ENCODE measurements at regions not wholly inside any gene's neighbourhood (a gene's known extent, or its start where the extent isn't known, plus 50 kb on each side); places are given as distances from the start of the nearest gene placed in this dataset.

- H2AK5ac ChIP-seq (ENCODE audit: low read depth, low read length) = no peak overlapping the region
- H3K9ac ChIP-seq (ENCODE audit: low read depth, low read length) = no peak overlapping the region
- no peak overlapping the region for H3K4me3 ChIP-seq (ENCODE audit: insufficient read depth, low read depth, low read length)
- H3K4me1 ChIP-seq (ENCODE audit: control insufficient read depth, insufficient read depth, low read length) = no peaks in the 10 kb centered on the region
- H2BK20ac ChIP-seq (ENCODE audit: low read depth, low read length) = no peak overlapping the region
- DNase-seq = no peak
- intact Hi-C loops (cut with micrococcal nuclease) = loop anchor here (10.0 kb wide), 1 partner anchor 186 kb away; no protein-coding TSS in a partner anchor
- H3K18ac ChIP-seq (ENCODE audit: low read depth, low read length) = no peak overlapping the region
- no peaks in the 10 kb centered on the region for H3K9me3 ChIP-seq (ENCODE audit: control insufficient read depth, insufficient read depth, low read length)
- no peak overlapping the region for H3K4me2 ChIP-seq (ENCODE audit: low read depth, low read length)
- ChIA-PET POLR2A (ENCODE audit: unreplicated experiment) (no interaction called here), CTCF (no interaction called here)
- no peak overlapping the region for H3K4ac ChIP-seq (ENCODE audit: low read depth, low read length)
- no peak overlapping the region for H2BK5ac ChIP-seq (ENCODE audit: low read depth, low read length, poor library complexity, severe bottlenecking)
- no peak overlapping the region for H3K27ac ChIP-seq (ENCODE audit: insufficient read depth, low read length)
- H2BK15ac ChIP-seq (ENCODE audit: low read depth, low read length) = no peak overlapping the region
- no peak overlapping the region for H4K5ac ChIP-seq (ENCODE audit: low read depth, low read length)
- H3K56ac ChIP-seq (ENCODE audit: extremely low read depth, insufficient read depth, low read length) = no peak overlapping the region
- dilution Hi-C loops (cut with HindIII; ENCODE audit: low sequenced_read_pairs, unreplicated experiment) = no loop called here
- H3K9me1 ChIP-seq (ENCODE audit: insufficient read depth, low read length) = no peaks in the 10 kb centered on the region
- ATAC-seq (ENCODE audit: low read depth) = no peak
- no peak overlapping the region for H2AFZ ChIP-seq (replicated peaks; ENCODE audit: low read length, poor library complexity)
- no peak overlapping the region for H4K91ac ChIP-seq (ENCODE audit: insufficient read depth, low read depth, low read length)
- peaks cover 22% of the 10 kb centered on the region for H3K27me3 ChIP-seq (ENCODE audit: control insufficient read depth, insufficient read depth, low read length)
- H4K20me1 ChIP-seq (ENCODE audit: insufficient read depth, low read length) = no peaks in the 10 kb centered on the region
- in situ Hi-C loops (cut with MboI; ENCODE audit: low sequenced_read_pairs) = no loop called here
- BruUV-seq (replicated peaks) = no TSS peak
- no peak overlapping the region for H2AK9ac ChIP-seq (replicated peaks; ENCODE audit: low read depth, low read length, poor library complexity)
- H3K23ac ChIP-seq (ENCODE audit: low read depth, low read length) = no peak overlapping the region
- TF ChIP-seq USF2 (IDR thresholded peaks at IDR 0.05; ENCODE audit: low read depth, low read length) (no peak), RCOR1 (IDR thresholded peaks at IDR 0.05; ENCODE audit: insufficient replicate concordance, low read length) (no peak), CTCF (conservative IDR thresholded peaks at IDR 0.05; ENCODE audit: low read depth, low read length) (no peak), CEBPB (IDR thresholded peaks at IDR 0.05; ENCODE audit: low read depth, low read length) (no peak), MAFK (IDR thresholded peaks at IDR 0.05; ENCODE audit: low read depth, low read length) (no peak), FOS (IDR thresholded peaks at IDR 0.05; ENCODE audit: low read depth, low read length) (no peak), RFX5 (IDR thresholded peaks at IDR 0.05; ENCODE audit: low read depth, low read length) (no peak), POLR2A (IDR thresholded peaks at IDR 0.05; ENCODE audit: low read depth, low read length) (no peak), SMC3 (IDR thresholded peaks at IDR 0.05; ENCODE audit: low read depth, low read length) (no peak), NFE2L2 (IDR thresholded peaks at IDR 0.05; ENCODE audit: low read depth, low read length) (no peak), RAD21 (IDR thresholded peaks at IDR 0.05; ENCODE audit: low read length) (no peak)
- H4K8ac ChIP-seq (ENCODE audit: low read depth in 2 of 2, low read length in 2 of 2) = no peak overlapping the region
- H3K36me3 ChIP-seq (ENCODE audit: control insufficient read depth, insufficient read depth, low read length) = no peaks in the 10 kb centered on the region
- 73% methylated on average over 6 of the region's 19 CpGs; no CpG with 5 or more reads in 1 of the 2 experiments for WGBS, 2 experiments (ENCODE audit: extremely low coverage in 2 of 2, insufficient read length in 1 of 2)
- no peak overlapping the region for H2BK120ac ChIP-seq (ENCODE audit: low read depth, low read length)
- H3K79me1 ChIP-seq (ENCODE audit: low read depth in 1 of 2, low read length in 2 of 2) = no peaks in the 10 kb centered on the region
- H3K14ac ChIP-seq (replicated peaks; ENCODE audit: low read depth, low read length) = no peak overlapping the region
These were observed 130.9 kb upstream of the PMEPA1 start for GRCh38 chr20:57840504-57841296.

Data from IMR-90 (cell line).